CD4-positive, CD25-positive, alpha-beta regulatory T cell (primary cell): ENCODE measurements at regions not wholly inside any gene's neighbourhood (a gene's known extent, or its start where the extent isn't known, plus 50 kb on each side); places are given as distances from the start of the nearest gene placed in this dataset.

Experiments
- ATAC-seq, 2 donors: fragments of 150-1000 bp; cut with Tn5 transposase; one replicate each; pipeline ENCODE4 v1.10.0; 2021; ENCODE audit warnings: low read depth in 2 of 2, moderate number of reproducible peaks in 2 of 2, moderate library complexity in 1 of 2
- DNase-seq, 3 donors: peaks; one replicate each; pipeline versions ENCODE4 v3.0.0 to v3.0.0-alpha.2; 2012 to 2022; ENCODE audit warnings: mixed read lengths in 1 of 3
- H3K27ac ChIP-seq: one replicate; pipeline ENCODE4 v1.7.0; 2013; ENCODE audit warnings: mild to moderate bottlenecking, low read length; ENCODE audit not compliant: insufficient read depth, poor library complexity, severe bottlenecking
- H3K27me3 ChIP-seq: one replicate; pipeline ENCODE4 v1.7.0; 2013; ENCODE audit warnings: low read length; ENCODE audit not compliant: control insufficient read depth, insufficient read depth
- H3K36me3 ChIP-seq: one replicate; pipeline ENCODE4 v1.7.0; 2013; ENCODE audit warnings: mild to moderate bottlenecking, low read length, moderate library complexity; ENCODE audit not compliant: control insufficient read depth, insufficient read depth
- H3K4me1 ChIP-seq: 2 replicates; pipeline ENCODE4 v1.7.0; 2013; ENCODE audit warnings: mild to moderate bottlenecking, low read length; ENCODE audit not compliant: insufficient read depth, control insufficient read depth, poor library complexity, severe bottlenecking
- H3K4me3 ChIP-seq: one replicate; pipeline ENCODE4 v1.7.0; 2013; ENCODE audit warnings: low read depth, mild to moderate bottlenecking, low read length, moderate library complexity
- H3K9me3 ChIP-seq, 2 experiments: 1 replicate in 1 of 2; 2 replicates in 1 of 2; pipeline ENCODE4 v1.7.0; 2013; ENCODE audit warnings: low read length in 2 of 2, mild to moderate bottlenecking in 1 of 2, moderate library complexity in 1 of 2; ENCODE audit not compliant: control insufficient read depth in 2 of 2
- H3K27ac Mint-ChIP-seq, 3 donors: one replicate each; pipeline ENCODE4 v1.8.0; 2020 to 2022; ENCODE audit warnings: mild to moderate bottlenecking in 3 of 3, mixed read lengths in 3 of 3, moderate library complexity in 2 of 3
- H3K27me3 Mint-ChIP-seq: one replicate; pipeline ENCODE4 v1.8.0; 2022; ENCODE audit warnings: mild to moderate bottlenecking, mixed read lengths
- H3K36me3 Mint-ChIP-seq: one replicate; pipeline ENCODE4 v1.8.0; 2020; ENCODE audit warnings: mixed read lengths
- H3K4me1 Mint-ChIP-seq, 4 donors: one replicate each; pipeline ENCODE4 v1.8.0; 2020 to 2022; ENCODE audit warnings: mixed read lengths in 4 of 4, mild to moderate bottlenecking in 1 of 4
- H3K4me3 Mint-ChIP-seq, 4 donors: one replicate each; pipeline ENCODE4 v1.8.0; 2020 to 2022; ENCODE audit warnings: mild to moderate bottlenecking in 4 of 4, mixed read lengths in 4 of 4, moderate library complexity in 3 of 4
- H3K9me3 Mint-ChIP-seq, 7 donors: one replicate each; pipeline ENCODE4 v1.8.0; 2020 to 2022; ENCODE audit warnings: mixed read lengths in 7 of 7, mild to moderate bottlenecking in 3 of 7, moderate library complexity in 2 of 7

DNA sequence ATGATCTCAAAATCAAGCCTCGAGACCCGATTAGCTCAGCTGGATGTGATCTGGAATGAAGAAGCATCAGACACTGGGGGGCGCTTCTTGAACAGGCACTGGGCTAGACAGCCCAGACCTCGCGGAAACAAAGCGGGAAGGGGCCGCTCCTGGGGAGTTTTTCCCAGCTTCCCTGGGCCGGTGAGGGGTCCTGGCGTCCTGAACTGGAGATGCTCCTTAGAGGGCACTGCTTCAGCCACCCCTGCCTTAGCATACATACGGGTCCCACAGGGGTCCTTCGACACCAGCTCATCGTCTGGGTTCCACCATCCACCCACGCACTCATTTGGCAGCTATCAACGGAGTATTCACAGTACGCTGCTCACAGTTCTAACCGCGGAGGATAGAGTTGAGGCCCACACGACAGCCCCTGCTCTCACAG is 146.7 kb downstream of the TSN start:
- Histone ChIP-seq H3K9me3 (no peaks in the 10 kb centered on the region), H3K4me3 (no peak overlapping the region), H3K36me3 (no peaks in the 10 kb centered on the region), H3K27ac (no peak overlapping the region), H3K4me1 (no peaks in the 10 kb centered on the region), H3K27me3 (no peaks in the 10 kb centered on the region)
- no peak for DNase-seq
- Mint-ChIP-seq H3K9me3 (peaks cover 0 to 1% (median 0%) of the 10 kb centered on the region in 7 donors), H3K36me3 (no peaks in the 10 kb centered on the region), H3K27me3 (no peaks in the 10 kb centered on the region), H3K4me1 (no peaks in the 10 kb centered on the region), H3K27ac (no peak overlapping the region), H3K4me3 (peak overlapping the region in 1 of 4 donors; percentile 66)
- no peak for ATAC-seq

DNA sequence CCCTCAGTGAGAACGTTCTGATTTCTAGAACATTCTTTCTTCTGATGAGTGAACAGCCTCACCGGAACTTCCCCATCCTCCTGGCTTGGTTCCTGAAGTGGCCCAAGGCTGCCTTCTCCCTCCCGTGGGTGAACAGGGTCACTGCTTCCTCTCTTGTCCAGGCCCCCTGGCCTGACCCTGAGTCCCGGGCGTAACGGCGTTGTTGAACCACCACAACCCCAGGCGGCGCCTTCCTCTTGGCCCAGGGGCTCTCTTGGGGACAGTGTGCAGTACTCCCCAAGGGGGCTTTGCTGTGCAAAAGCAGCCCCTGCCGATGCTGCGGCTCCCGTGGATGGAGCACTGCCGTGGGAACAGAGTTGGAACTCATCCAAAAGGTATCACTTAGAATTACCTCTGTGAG is 147.2 kb downstream of the TSN start:
- H3K36me3 ChIP-seq: no peaks in the 10 kb centered on the region
- ATAC-seq (no peak), DNase-seq (no peak)
- Mint-ChIP-seq H3K27ac (peak overlapping the region in 1 of 3 donors; percentile 25), H3K9me3 (peaks cover 0 to 1% (median 0%) of the 10 kb centered on the region in 7 donors), H3K27me3 (no peaks in the 10 kb centered on the region), H3K4me1 (no peaks in the 10 kb centered on the region), H3K36me3 (no peaks in the 10 kb centered on the region), H3K4me3 (no peak overlapping the region)
- no peak overlapping the region for H3K4me3 ChIP-seq
- H3K4me1 ChIP-seq: no peaks in the 10 kb centered on the region
- no peaks in the 10 kb centered on the region for H3K27me3 ChIP-seq
- H3K9me3 ChIP-seq: no peaks in the 10 kb centered on the region
- H3K27ac ChIP-seq: no peak overlapping the region

DNA sequence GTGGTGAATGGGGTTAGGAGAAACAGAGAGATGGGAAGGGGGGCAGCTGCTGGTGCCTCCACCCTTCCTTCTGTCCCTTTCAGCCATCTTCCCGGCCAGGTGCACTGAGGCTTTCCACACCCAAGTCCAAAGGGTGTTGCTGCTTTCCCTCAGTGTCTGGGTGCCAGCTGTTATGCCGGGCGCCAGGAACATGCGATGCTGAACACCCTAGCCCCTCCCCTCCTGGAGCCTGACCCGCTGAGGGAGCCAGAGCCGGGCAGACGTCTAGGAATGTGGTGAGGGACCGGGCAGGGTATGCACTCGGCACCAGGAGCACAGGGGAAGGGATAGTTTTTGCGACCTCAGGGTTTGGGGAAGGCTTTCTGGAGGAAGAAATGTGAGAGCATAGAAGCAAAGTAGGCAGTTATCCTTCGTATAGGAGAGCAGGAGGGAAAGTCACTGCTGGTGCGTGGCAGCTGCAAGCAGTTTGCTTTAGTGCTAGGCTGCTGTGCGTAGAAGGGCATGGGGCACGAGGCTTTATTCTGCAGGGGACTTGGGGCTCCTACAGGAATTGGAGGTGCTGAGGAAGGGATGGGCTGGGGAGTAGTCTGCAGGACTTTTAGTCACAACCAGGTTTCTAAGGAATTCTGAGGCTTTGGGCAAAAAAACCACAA is 147.7 kb downstream of the TSN start:
- no peaks in the 10 kb centered on the region for H3K36me3 Mint-ChIP-seq
- DNase-seq: no peak
- peaks cover 0 to 1% (median 0%) of the 10 kb centered on the region in 7 donors for H3K9me3 Mint-ChIP-seq
- no peaks in the 10 kb centered on the region for H3K4me1 ChIP-seq
- H3K27ac ChIP-seq: no peak overlapping the region
- ATAC-seq: no peak
- H3K4me3 Mint-ChIP-seq: no peak overlapping the region
- no peaks in the 10 kb centered on the region for H3K27me3 Mint-ChIP-seq
- H3K27ac Mint-ChIP-seq: no peak overlapping the region
- H3K9me3 ChIP-seq: no peaks in the 10 kb centered on the region
- H3K4me1 Mint-ChIP-seq: no peaks in the 10 kb centered on the region
- no peak overlapping the region for H3K4me3 ChIP-seq
- H3K27me3 ChIP-seq: no peaks in the 10 kb centered on the region
- no peaks in the 10 kb centered on the region for H3K36me3 ChIP-seq

DNA sequence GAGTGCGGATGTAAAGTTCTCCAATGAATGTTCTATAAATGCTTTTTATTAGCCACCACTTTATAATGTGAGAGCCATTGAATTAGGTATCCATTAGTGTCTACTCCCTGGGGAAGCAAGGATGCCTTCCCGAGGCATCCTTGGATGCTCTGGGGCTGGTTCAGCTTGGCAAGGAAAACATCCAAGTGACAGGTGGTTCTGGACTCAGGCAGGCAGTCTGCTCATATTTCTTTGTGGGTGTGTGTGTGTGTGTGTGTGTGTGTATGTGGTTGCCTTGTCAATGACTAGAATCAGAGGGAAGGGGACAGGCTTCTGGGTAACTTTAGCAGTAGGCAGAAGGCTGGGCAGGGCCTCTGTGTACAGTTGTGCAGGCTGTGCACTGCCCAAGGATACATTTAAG is 149.2 kb downstream of the TSN start:
- Mint-ChIP-seq H3K27ac (no peak overlapping the region), H3K27me3 (no peaks in the 10 kb centered on the region), H3K4me1 (no peaks in the 10 kb centered on the region), H3K9me3 (peaks cover 0 to 1% (median 0%) of the 10 kb centered on the region in 7 donors), H3K36me3 (no peaks in the 10 kb centered on the region), H3K4me3 (no peak overlapping the region)
- no peak overlapping the region for H3K27ac ChIP-seq
- no peak for ATAC-seq
- H3K9me3 ChIP-seq: no peaks in the 10 kb centered on the region
- no peaks in the 10 kb centered on the region for H3K36me3 ChIP-seq
- H3K4me3 ChIP-seq: no peak overlapping the region
- DNase-seq: no peak
- H3K27me3 ChIP-seq: no peaks in the 10 kb centered on the region
- no peaks in the 10 kb centered on the region for H3K4me1 ChIP-seq

DNA sequence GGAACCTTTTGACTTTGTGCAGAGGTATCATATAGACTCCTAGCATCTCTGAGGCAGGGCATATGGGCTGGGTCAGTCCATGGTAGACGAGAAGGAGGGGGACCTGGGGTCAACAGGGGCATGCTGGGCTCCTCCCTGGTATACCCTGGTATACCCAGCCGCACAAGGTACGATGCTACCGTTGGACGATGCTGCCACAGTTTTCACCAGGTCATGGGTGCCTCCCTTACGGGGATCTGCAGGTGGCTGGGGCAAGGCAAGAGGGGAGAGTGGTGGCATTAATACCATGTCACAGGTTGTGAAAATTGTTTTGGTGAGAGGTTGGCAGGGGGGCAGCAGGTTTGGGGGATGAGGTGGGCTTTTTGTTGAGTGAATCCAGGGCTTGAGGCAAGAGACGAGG is 149.8 kb downstream of the TSN start:
- H3K9me3 Mint-ChIP-seq: peaks cover 0 to 1% (median 0%) of the 10 kb centered on the region in 7 donors
- Histone ChIP-seq H3K27me3 (no peaks in the 10 kb centered on the region), H3K4me3 (no peak overlapping the region), H3K27ac (no peak overlapping the region), H3K36me3 (no peaks in the 10 kb centered on the region), H3K4me1 (no peaks in the 10 kb centered on the region), H3K9me3 (no peaks in the 10 kb centered on the region)
- no peak overlapping the region for H3K27ac Mint-ChIP-seq
- H3K4me1 Mint-ChIP-seq: no peaks in the 10 kb centered on the region
- DNase-seq: no peak
- H3K36me3 Mint-ChIP-seq: no peaks in the 10 kb centered on the region
- ATAC-seq: no peak
- peak overlapping the region in 1 of 4 donors; percentile 21 for H3K4me3 Mint-ChIP-seq
- H3K27me3 Mint-ChIP-seq: no peaks in the 10 kb centered on the region

DNA sequence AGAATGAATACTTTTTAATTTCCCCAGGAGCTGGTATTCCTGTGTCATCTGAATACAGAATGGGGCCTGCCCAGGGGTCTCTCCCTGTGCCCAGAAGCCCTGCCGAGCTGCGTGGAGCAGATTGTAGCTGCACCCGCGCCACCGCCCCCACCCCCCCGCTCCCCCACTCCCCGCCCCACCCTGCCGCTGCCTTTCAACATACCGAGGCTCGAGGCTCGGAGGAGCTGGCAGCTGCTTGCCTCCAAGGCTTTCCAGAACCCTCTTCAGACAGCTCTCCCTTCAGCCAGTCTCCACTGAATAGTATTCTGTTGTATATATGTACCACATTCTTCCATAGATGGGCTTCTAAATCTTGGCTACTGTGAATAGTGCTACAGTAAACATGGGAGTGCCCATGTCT is 150.7 kb downstream of the TSN start:
- no peak for DNase-seq
- H3K9me3 Mint-ChIP-seq: peaks cover 0 to 1% (median 0%) of the 10 kb centered on the region in 7 donors
- no peak for ATAC-seq
- H3K27ac Mint-ChIP-seq: no peak overlapping the region
- no peaks in the 10 kb centered on the region for H3K36me3 Mint-ChIP-seq
- peaks cover 4% of the 10 kb centered on the region for H3K27me3 Mint-ChIP-seq
- Histone ChIP-seq H3K9me3 (no peaks in the 10 kb centered on the region), H3K4me1 (no peaks in the 10 kb centered on the region), H3K27ac (no peak overlapping the region), H3K36me3 (no peaks in the 10 kb centered on the region), H3K27me3 (no peaks in the 10 kb centered on the region), H3K4me3 (no peak overlapping the region)
- H3K4me1 Mint-ChIP-seq: no peaks in the 10 kb centered on the region
- no peak overlapping the region for H3K4me3 Mint-ChIP-seq

DNA sequence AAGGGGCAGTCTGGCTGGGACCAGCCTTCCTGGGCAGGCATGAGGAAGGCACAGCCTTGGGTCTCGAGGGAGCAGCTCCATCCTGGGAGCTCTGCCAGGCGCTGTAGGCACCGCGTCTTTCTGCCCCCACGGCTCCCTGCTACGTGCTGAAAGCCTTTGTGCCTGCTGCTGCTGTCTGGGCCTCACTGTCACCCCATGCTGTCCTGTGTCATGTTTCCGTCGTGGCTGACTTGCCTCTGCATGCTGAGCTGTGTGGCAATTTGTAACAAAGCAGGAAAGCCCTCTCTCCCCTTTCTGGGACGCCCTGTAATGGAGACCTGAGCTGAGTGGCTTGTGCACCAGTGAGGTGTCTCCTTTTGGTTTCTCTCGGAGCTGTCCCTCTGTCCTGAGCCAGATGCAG is 152.5 kb downstream of the TSN start:
- H3K36me3 ChIP-seq: no peaks in the 10 kb centered on the region
- H3K27me3 Mint-ChIP-seq: peaks cover 4% of the 10 kb centered on the region
- no peak overlapping the region for H3K27ac Mint-ChIP-seq
- no peak overlapping the region for H3K27ac ChIP-seq
- H3K4me1 Mint-ChIP-seq: no peaks in the 10 kb centered on the region
- DNase-seq: no peak
- ATAC-seq: no peak
- no peaks in the 10 kb centered on the region for H3K27me3 ChIP-seq
- H3K4me3 ChIP-seq: no peak overlapping the region
- H3K4me1 ChIP-seq: no peaks in the 10 kb centered on the region
- H3K36me3 Mint-ChIP-seq: no peaks in the 10 kb centered on the region
- H3K4me3 Mint-ChIP-seq: no peak overlapping the region
- H3K9me3 ChIP-seq: no peaks in the 10 kb centered on the region
- H3K9me3 Mint-ChIP-seq: no peaks in the 10 kb centered on the region

DNA sequence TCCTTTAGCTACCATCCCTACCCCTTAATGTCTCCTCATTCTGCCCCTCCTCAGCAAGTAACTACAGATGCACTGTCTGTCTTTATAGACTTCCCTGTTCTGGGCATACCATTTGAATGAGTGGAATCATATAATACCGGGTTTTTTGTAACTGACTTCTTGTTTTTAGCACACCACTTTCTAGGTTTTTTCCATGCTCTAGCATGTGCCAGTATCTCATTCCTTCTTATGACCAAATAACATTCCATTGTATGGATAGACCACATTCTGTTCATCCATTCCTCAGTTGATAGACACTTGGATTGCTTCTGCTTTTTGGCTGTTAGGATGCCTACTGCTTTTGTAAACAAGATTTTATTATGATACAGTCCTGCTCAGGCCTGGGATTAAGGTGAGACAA is 154.7 kb downstream of the TSN start:
- no peak overlapping the region for H3K4me3 Mint-ChIP-seq
- H3K27ac Mint-ChIP-seq: no peak overlapping the region
- H3K9me3 Mint-ChIP-seq: no peaks in the 10 kb centered on the region

More for the DNA sequence above, 154.7 kb downstream of the TSN start:
- H3K36me3 Mint-ChIP-seq: no peaks in the 10 kb centered on the region
- no peaks in the 10 kb centered on the region for H3K9me3 ChIP-seq
- no peaks in the 10 kb centered on the region for H3K4me1 Mint-ChIP-seq
- no peak overlapping the region for H3K27ac ChIP-seq
- no peak for DNase-seq
- H3K36me3 ChIP-seq: no peaks in the 10 kb centered on the region
- H3K4me1 ChIP-seq: no peaks in the 10 kb centered on the region
- H3K4me3 ChIP-seq: no peak overlapping the region
- H3K27me3 ChIP-seq: no peaks in the 10 kb centered on the region
- ATAC-seq: no peak
- peaks cover 4% of the 10 kb centered on the region for H3K27me3 Mint-ChIP-seq
